ENCODE measurements at regions not wholly inside any gene's neighbourhood (a gene's known extent, or its start where the extent isn't known, plus 50 kb on each side); places are given as distances from the start of the nearest gene placed in this dataset.

GRCh38 chr3:109445210-109445609, 107.9 kb upstream of the DPPA4 start:
- no peak for ATAC-seq
- TF ChIP-seq TCF4 (CRISPR knock-in tag; IDR thresholded peaks at IDR 0.05; ENCODE audit: borderline replicate concordance) (no peak), CREB5 (CRISPR knock-in tag; IDR thresholded peaks at IDR 0.05; ENCODE audit: low read depth) (no peak), ARNTL (CRISPR knock-in tag; IDR thresholded peaks at IDR 0.05; ENCODE audit: borderline replicate concordance, low read depth) (no peak), POU6F1 (CRISPR knock-in tag; IDR thresholded peaks at IDR 0.05; ENCODE audit: borderline replicate concordance, low read depth) (no peak), ZC3H10 (CRISPR knock-in tag; IDR thresholded peaks at IDR 0.05) (no peak)
- TF ChIP-seq, protein P1, sequence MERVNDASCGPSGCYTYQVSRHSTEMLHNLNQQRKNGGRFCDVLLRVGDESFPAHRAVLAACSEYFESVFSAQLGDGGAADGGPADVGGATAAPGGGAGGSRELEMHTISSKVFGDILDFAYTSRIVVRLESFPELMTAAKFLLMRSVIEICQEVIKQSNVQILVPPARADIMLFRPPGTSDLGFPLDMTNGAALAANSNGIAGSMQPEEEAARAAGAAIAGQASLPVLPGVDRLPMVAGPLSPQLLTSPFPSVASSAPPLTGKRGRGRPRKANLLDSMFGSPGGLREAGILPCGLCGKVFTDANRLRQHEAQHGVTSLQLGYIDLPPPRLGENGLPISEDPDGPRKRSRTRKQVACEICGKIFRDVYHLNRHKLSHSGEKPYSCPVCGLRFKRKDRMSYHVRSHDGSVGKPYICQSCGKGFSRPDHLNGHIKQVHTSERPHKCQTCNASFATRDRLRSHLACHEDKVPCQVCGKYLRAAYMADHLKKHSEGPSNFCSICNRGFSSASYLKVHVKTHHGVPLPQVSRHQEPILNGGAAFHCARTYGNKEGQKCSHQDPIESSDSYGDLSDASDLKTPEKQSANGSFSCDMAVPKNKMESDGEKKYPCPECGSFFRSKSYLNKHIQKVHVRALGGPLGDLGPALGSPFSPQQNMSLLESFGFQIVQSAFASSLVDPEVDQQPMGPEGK (CRISPR knock-in tag; IDR thresholded peaks at IDR 0.05; ENCODE audit: borderline replicate concordance): no peak
- TF ChIP-seq, protein P2, sequence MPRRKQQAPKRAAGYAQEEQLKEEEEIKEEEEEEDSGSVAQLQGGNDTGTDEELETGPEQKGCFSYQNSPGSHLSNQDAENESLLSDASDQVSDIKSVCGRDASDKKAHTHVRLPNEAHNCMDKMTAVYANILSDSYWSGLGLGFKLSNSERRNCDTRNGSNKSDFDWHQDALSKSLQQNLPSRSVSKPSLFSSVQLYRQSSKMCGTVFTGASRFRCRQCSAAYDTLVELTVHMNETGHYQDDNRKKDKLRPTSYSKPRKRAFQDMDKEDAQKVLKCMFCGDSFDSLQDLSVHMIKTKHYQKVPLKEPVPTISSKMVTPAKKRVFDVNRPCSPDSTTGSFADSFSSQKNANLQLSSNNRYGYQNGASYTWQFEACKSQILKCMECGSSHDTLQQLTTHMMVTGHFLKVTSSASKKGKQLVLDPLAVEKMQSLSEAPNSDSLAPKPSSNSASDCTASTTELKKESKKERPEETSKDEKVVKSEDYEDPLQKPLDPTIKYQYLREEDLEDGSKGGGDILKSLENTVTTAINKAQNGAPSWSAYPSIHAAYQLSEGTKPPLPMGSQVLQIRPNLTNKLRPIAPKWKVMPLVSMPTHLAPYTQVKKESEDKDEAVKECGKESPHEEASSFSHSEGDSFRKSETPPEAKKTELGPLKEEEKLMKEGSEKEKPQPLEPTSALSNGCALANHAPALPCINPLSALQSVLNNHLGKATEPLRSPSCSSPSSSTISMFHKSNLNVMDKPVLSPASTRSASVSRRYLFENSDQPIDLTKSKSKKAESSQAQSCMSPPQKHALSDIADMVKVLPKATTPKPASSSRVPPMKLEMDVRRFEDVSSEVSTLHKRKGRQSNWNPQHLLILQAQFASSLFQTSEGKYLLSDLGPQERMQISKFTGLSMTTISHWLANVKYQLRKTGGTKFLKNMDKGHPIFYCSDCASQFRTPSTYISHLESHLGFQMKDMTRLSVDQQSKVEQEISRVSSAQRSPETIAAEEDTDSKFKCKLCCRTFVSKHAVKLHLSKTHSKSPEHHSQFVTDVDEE (CRISPR knock-in tag; IDR thresholded peaks at IDR 0.05): no peak

- ATAC-seq: no peak
- TF ChIP-seq ZFP3 (CRISPR knock-in tag; IDR thresholded peaks at IDR 0.05) (no peak), TOX (CRISPR knock-in tag; IDR thresholded peaks at IDR 0.05; ENCODE audit: borderline replicate concordance) (no peak), SNAI2 (CRISPR knock-in tag; IDR thresholded peaks at IDR 0.05) (no peak), ZNF70 (CRISPR knock-in tag; IDR thresholded peaks at IDR 0.05) (no peak), ESRRG (CRISPR knock-in tag; IDR thresholded peaks at IDR 0.05) (no peak), ISL1 (CRISPR knock-in tag; IDR thresholded peaks at IDR 0.05) (no peak), OSR1 (CRISPR knock-in tag; IDR thresholded peaks at IDR 0.05) (no peak), ARNTL (CRISPR knock-in tag; IDR thresholded peaks at IDR 0.05; ENCODE audit: borderline replicate concordance, low read depth) (no peak), CSDC2 (CRISPR knock-in tag; IDR thresholded peaks at IDR 0.05) (no peak), ZFP30 (CRISPR knock-in tag; IDR thresholded peaks at IDR 0.05) (no peak), RARB (CRISPR knock-in tag; IDR thresholded peaks at IDR 0.05) (no peak)
- TF ChIP-seq, protein P1 (CRISPR knock-in tag; IDR thresholded peaks at IDR 0.05; ENCODE audit: borderline replicate concordance): no peak
- TF ChIP-seq, protein P2 (CRISPR knock-in tag; IDR thresholded peaks at IDR 0.05): no peak
Observed at GRCh38 chr3:109442531-109442930, 105.2 kb upstream of the DPPA4 start.

GRCh38 chr3:109440353-109440752, 103.0 kb upstream of the DPPA4 start:
- ATAC-seq: no peak
- TF ChIP-seq GLIS3 (CRISPR knock-in tag; IDR thresholded peaks at IDR 0.05): no peak
- no peak for TF ChIP-seq ESRRG (CRISPR knock-in tag; IDR thresholded peaks at IDR 0.05)
- TF ChIP-seq ARNTL (CRISPR knock-in tag; IDR thresholded peaks at IDR 0.05; ENCODE audit: borderline replicate concordance, low read depth): no peak
- TF ChIP-seq TCF4 (CRISPR knock-in tag; IDR thresholded peaks at IDR 0.05; ENCODE audit: borderline replicate concordance): no peak
- no peak for TF ChIP-seq OSR1 (CRISPR knock-in tag; IDR thresholded peaks at IDR 0.05)
- TF ChIP-seq, protein P2 (CRISPR knock-in tag; IDR thresholded peaks at IDR 0.05): no peak
- TF ChIP-seq ZNF70 (CRISPR knock-in tag; IDR thresholded peaks at IDR 0.05): no peak
- no peak for TF ChIP-seq PPARA (CRISPR knock-in tag; IDR thresholded peaks at IDR 0.05; ENCODE audit: borderline replicate concordance)
- TF ChIP-seq, protein P3, sequence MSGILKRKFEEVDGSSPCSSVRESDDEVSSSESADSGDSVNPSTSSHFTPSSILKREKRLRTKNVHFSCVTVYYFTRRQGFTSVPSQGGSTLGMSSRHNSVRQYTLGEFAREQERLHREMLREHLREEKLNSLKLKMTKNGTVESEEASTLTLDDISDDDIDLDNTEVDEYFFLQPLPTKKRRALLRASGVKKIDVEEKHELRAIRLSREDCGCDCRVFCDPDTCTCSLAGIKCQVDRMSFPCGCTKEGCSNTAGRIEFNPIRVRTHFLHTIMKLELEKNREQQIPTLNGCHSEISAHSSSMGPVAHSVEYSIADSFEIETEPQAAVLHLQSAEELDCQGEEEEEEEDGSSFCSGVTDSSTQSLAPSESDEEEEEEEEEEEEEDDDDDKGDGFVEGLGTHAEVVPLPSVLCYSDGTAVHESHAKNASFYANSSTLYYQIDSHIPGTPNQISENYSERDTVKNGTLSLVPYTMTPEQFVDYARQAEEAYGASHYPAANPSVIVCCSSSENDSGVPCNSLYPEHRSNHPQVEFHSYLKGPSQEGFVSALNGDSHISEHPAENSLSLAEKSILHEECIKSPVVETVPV (CRISPR knock-in tag; IDR thresholded peaks at IDR 0.05): no peak
